Neuronal stem cell (in vitro differentiated cells): ENCODE measurements at regions not wholly inside any gene's neighbourhood (a gene's known extent, or its start where the extent isn't known, plus 50 kb on each side); places are given as distances from the start of the nearest gene placed in this dataset.

Source experiments
- DNase-seq: peaks from one replicate; pipeline ENCODE4 v3.0.0-alpha.2; 2013; ENCODE audit warnings: low spot score
- H2AFZ ChIP-seq: one replicate; pipeline ENCODE4 v1.6.1; 2013; ENCODE audit warnings: mild to moderate bottlenecking, low read length, inconsistent platforms
- H2AK5ac ChIP-seq: 2 replicates; pipeline ENCODE4 v1.6.1; 2013; ENCODE audit warnings: low read depth, mild to moderate bottlenecking, inconsistent platforms, low read length, moderate library complexity, mixed read lengths
- H2BK120ac ChIP-seq: 2 replicates; pipeline ENCODE4 v1.6.1; 2013; ENCODE audit warnings: low read depth, mild to moderate bottlenecking, inconsistent platforms, low read length, moderate library complexity, mixed read lengths
- H2BK12ac ChIP-seq: one replicate; pipeline ENCODE4 v1.6.1; 2013; ENCODE audit warnings: low read length, inconsistent platforms
- H2BK15ac ChIP-seq: 2 replicates; pipeline ENCODE4 v1.6.1; 2013; ENCODE audit warnings: mild to moderate bottlenecking, low read length, inconsistent platforms, mixed read lengths
- H2BK5ac ChIP-seq: one replicate; pipeline ENCODE4 v1.6.1; 2013; ENCODE audit warnings: inconsistent platforms, mild to moderate bottlenecking, low read length, moderate library complexity
- H3K14ac ChIP-seq: one replicate; pipeline ENCODE4 v1.6.1; 2013; ENCODE audit warnings: low read length, inconsistent platforms
- H3K18ac ChIP-seq: 2 replicates; pipeline ENCODE4 v1.6.1; 2013; ENCODE audit warnings: low read length, inconsistent platforms
- H3K23ac ChIP-seq: 2 replicates; pipeline ENCODE4 v1.6.1; 2013; ENCODE audit warnings: low read depth, mild to moderate bottlenecking, mixed read lengths, low read length, inconsistent platforms; ENCODE audit not compliant: poor library complexity
- H3K27ac ChIP-seq: replicated peaks from 3 replicates; pipeline ENCODE4 v1.5.1; 2013; ENCODE audit warnings: low read length, inconsistent platforms
- H3K27me3 ChIP-seq, 3 experiments: 2 replicates each; pipeline ENCODE4 v1.6.1; 2013; ENCODE audit warnings: low read length in 3 of 3, mild to moderate bottlenecking in 2 of 3, inconsistent platforms in 1 of 3, low read depth in 1 of 3, mixed read lengths in 1 of 3, moderate library complexity in 1 of 3; ENCODE audit not compliant: control insufficient read depth in 3 of 3, insufficient read depth in 3 of 3
- H3K36me3 ChIP-seq, 2 donors: replicated peaks in 1 of 2; 2 replicates each; pipeline ENCODE4 v1.6.1; 2013; ENCODE audit warnings: low read length in 2 of 2; ENCODE audit not compliant: control insufficient read depth in 2 of 2, insufficient read depth in 2 of 2
- H3K4ac ChIP-seq: 2 replicates; pipeline ENCODE4 v1.6.1; 2013; ENCODE audit warnings: inconsistent platforms, mild to moderate bottlenecking, low read length, moderate library complexity
- H3K4me1 ChIP-seq, 2 donors: 1 replicate in 1 of 2; 2 replicates in 1 of 2; pipeline ENCODE4 v1.6.1; 2013; ENCODE audit warnings: low read length in 2 of 2, low read depth in 1 of 2; ENCODE audit not compliant: control insufficient read depth in 2 of 2, insufficient read depth in 1 of 2
- H3K4me2 ChIP-seq: one replicate; pipeline ENCODE4 v1.6.1; 2013; ENCODE audit warnings: mild to moderate bottlenecking, low read length, inconsistent platforms; ENCODE audit not compliant: insufficient read depth, poor library complexity, severe bottlenecking
- H3K4me3 ChIP-seq, 2 donors: 2 replicates each; pipeline ENCODE4 v1.5.1; 2013; ENCODE audit warnings: low read length in 2 of 2, mild to moderate bottlenecking in 2 of 2, inconsistent platforms in 1 of 2, moderate library complexity in 1 of 2
- H3K79me1 ChIP-seq: one replicate; pipeline ENCODE4 v1.6.1; 2013; ENCODE audit warnings: low read depth, mild to moderate bottlenecking, inconsistent platforms, low read length, moderate library complexity
- H3K9ac ChIP-seq: one replicate; pipeline ENCODE4 v1.6.1; 2013; ENCODE audit warnings: mild to moderate bottlenecking, low read depth, low read length, inconsistent platforms; ENCODE audit not compliant: poor library complexity
- H3K9me3 ChIP-seq, 2 donors: replicated peaks in 1 of 2; 2 replicates each; pipeline versions ENCODE3 to v1.6.1; 2013; ENCODE audit warnings: low read length in 2 of 2, mild to moderate bottlenecking in 2 of 2, inconsistent platforms in 1 of 2, low read depth in 1 of 2, mixed read lengths in 1 of 2, moderate library complexity in 1 of 2; ENCODE audit not compliant: control insufficient read depth in 2 of 2, insufficient read depth in 1 of 2
- H4K8ac ChIP-seq: one replicate; pipeline ENCODE4 v1.6.1; 2013; ENCODE audit warnings: low read depth, mild to moderate bottlenecking, inconsistent platforms, low read length, moderate library complexity
- H4K91ac ChIP-seq: one replicate; pipeline ENCODE4 v1.6.1; 2013; ENCODE audit warnings: low read length, low read depth, mild to moderate bottlenecking, inconsistent platforms; ENCODE audit not compliant: poor library complexity
- WGBS, 2 donors: extraction: QIAGEN DNeasy Blood & Tissue Kit; methylation state at CpG; one replicate each; pipeline ENCODE4 v1.1.7; 2013; ENCODE audit warnings: missing lambda C conversion rate in 2 of 2, mixed read lengths in 1 of 2; ENCODE audit not compliant: insufficient read length in 2 of 2, insufficient replicate concordance in 1 of 2; ENCODE audit errors: extremely low coverage in 2 of 2; 5-methylcytosine and 5-hydroxymethylcytosine counted together

- Histone ChIP-seq H3K18ac (no peak overlapping the region), H3K23ac (no peak overlapping the region), H3K36me3 (no peaks in the 10 kb centered on the region), H3K9me3 (peaks cover 0 to 2% of the 10 kb centered on the region in 2 donors), H3K79me1 (peaks cover 3% of the 10 kb centered on the region), H3K4ac (no peak overlapping the region), H2AFZ (no peak overlapping the region), H3K4me1 (no peaks in the 10 kb centered on the region), H2AK5ac (no peak overlapping the region), H3K14ac (no peak overlapping the region), H3K27ac (no peak overlapping the region), H2BK15ac (no peak overlapping the region), H2BK120ac (no peak overlapping the region), H3K27me3 (no peaks in the 10 kb centered on the region), H3K4me2 (no peak overlapping the region), H2BK5ac (no peak overlapping the region), H4K91ac (no peak overlapping the region), H3K9ac (no peak overlapping the region), H2BK12ac (no peak overlapping the region), H4K8ac (no peak overlapping the region), H3K4me3 (no peak overlapping the region)
- WGBS, 2 donors = no CpG with 5 or more reads among the region's 3 CpGs
- DNase-seq = no peak
Observed at GRCh38 chr6:155967322-155967721, 511.7 kb upstream of the NOX3 start.

GRCh38 chr6:155964544-155964943 is 508.9 kb upstream of the NOX3 start:
- WGBS, 2 donors = no CpG with 5 or more reads among the region's 2 CpGs
- no peak overlapping the region for H3K18ac ChIP-seq
- no peak overlapping the region for H3K4me3 ChIP-seq
- no peak for DNase-seq
- H2AK5ac ChIP-seq = no peak overlapping the region
- no peak overlapping the region for H2BK120ac ChIP-seq
- no peak overlapping the region for H3K23ac ChIP-seq
- H3K27ac ChIP-seq = no peak overlapping the region
- H3K14ac ChIP-seq = no peak overlapping the region
- H3K4me2 ChIP-seq = no peak overlapping the region
- H2BK15ac ChIP-seq = no peak overlapping the region
- no peak overlapping the region for H3K9ac ChIP-seq
- no peak overlapping the region for H2BK5ac ChIP-seq
- no peak overlapping the region for H2BK12ac ChIP-seq
- H3K27me3 ChIP-seq = no peaks in the 10 kb centered on the region
- H3K9me3 ChIP-seq = peaks cover 0 to 2% of the 10 kb centered on the region in 2 donors
- no peaks in the 10 kb centered on the region for H3K36me3 ChIP-seq
- no peak overlapping the region for H4K8ac ChIP-seq
- H4K91ac ChIP-seq = no peak overlapping the region
- H3K4ac ChIP-seq = no peak overlapping the region
- H2AFZ ChIP-seq = no peak overlapping the region
- peaks cover 3% of the 10 kb centered on the region for H3K79me1 ChIP-seq
- H3K4me1 ChIP-seq = no peaks in the 10 kb centered on the region

- Histone ChIP-seq H3K79me1 (no peaks in the 10 kb centered on the region), H2BK5ac (no peak overlapping the region), H3K14ac (no peak overlapping the region), H2AK5ac (no peak overlapping the region), H3K27me3 (no peaks in the 10 kb centered on the region), H2BK15ac (no peak overlapping the region), H3K4me1 (no peaks in the 10 kb centered on the region), H4K91ac (no peak overlapping the region), H3K9ac (no peak overlapping the region), H3K4me3 (no peak overlapping the region), H4K8ac (no peak overlapping the region), H3K36me3 (no peaks in the 10 kb centered on the region), H3K18ac (no peak overlapping the region), H3K9me3 (no peaks in the 10 kb centered on the region), H3K23ac (no peak overlapping the region), H2BK120ac (no peak overlapping the region), H3K4ac (no peak overlapping the region), H3K27ac (no peak overlapping the region), H3K4me2 (no peak overlapping the region), H2AFZ (no peak overlapping the region), H2BK12ac (no peak overlapping the region)
- WGBS, 2 donors = no CpG with 5 or more reads among the region's 1 CpG
- DNase-seq = no peak
Observed at GRCh38 chr6:155962276-155962675, 506.6 kb upstream of the NOX3 start.

GRCh38 chr6:155959898-155960495 is 504.4 kb upstream of the NOX3 start:
- Histone ChIP-seq H2AK5ac (no peak overlapping the region), H3K4me3 (no peak overlapping the region), H3K27me3 (no peaks in the 10 kb centered on the region), H3K23ac (no peak overlapping the region), H3K4ac (no peak overlapping the region), H2BK120ac (no peak overlapping the region), H3K4me2 (no peak overlapping the region), H3K9ac (no peak overlapping the region), H3K79me1 (no peaks in the 10 kb centered on the region), H2AFZ (no peak overlapping the region), H4K8ac (no peak overlapping the region), H2BK15ac (no peak overlapping the region), H3K18ac (no peak overlapping the region), H4K91ac (no peak overlapping the region), H3K9me3 (no peaks in the 10 kb centered on the region), H2BK12ac (no peak overlapping the region), H3K4me1 (no peaks in the 10 kb centered on the region), H3K27ac (no peak overlapping the region), H2BK5ac (no peak overlapping the region), H3K36me3 (no peaks in the 10 kb centered on the region), H3K14ac (no peak overlapping the region)
- WGBS, 2 donors = no CpG with 5 or more reads among the region's 6 CpGs
- no peak for DNase-seq
